ENCODE measurements at regions not wholly inside any gene's neighbourhood (a gene's known extent, or its start where the extent isn't known, plus 50 kb on each side); places are given as distances from the start of the nearest gene placed in this dataset.
A peak's percentile ranks its signal among the peaks of the same experiment; 100 is the strongest.

GRCh38 chr5:100424787-100425186 lies 110.4 kb upstream of the FAM174A start:
- Mint-ChIP-seq H3K4me3 (no peak overlapping the region), H3K4me1 (no peaks in the 10 kb centered on the region), H3K36me3 (ENCODE audit: low read depth) (peaks cover 4% of the 10 kb centered on the region), H3K27ac (no peak overlapping the region), H3K27me3 (ENCODE audit: insufficient read depth) (no peaks in the 10 kb centered on the region), H3K9me3 (peaks cover 16% of the 10 kb centered on the region)
- WGBS, 2 experiments (ENCODE audit: insufficient coverage in 1 of 2, insufficient read length in 1 of 2) = 95 to 100% methylated on average over 3 to 4 of the region's 4 CpGs
- Histone ChIP-seq H3K4me3 (ENCODE audit: low read length) (peak overlapping the region; percentile 9), H3K27ac (ENCODE audit: low read depth, low read length) (no peak overlapping the region), H3K36me3 (ENCODE audit: control insufficient read depth, insufficient read depth, low read length) (no peaks in the 10 kb centered on the region), H3K4me1 (ENCODE audit: control insufficient read depth, insufficient read depth, low read length) (no peaks in the 10 kb centered on the region), H3K9me3 (ENCODE audit: control insufficient read depth, low read length) (peaks cover 28% of the 10 kb centered on the region), H3K27me3 (ENCODE audit: control insufficient read depth, insufficient read depth, low read length, poor library complexity, severe bottlenecking) (no peaks in the 10 kb centered on the region), H3K9ac (ENCODE audit: extremely low read depth, low read length, poor library complexity, severe bottlenecking) (no peak overlapping the region)
- no peak for TF ChIP-seq CTCF (conservative IDR thresholded peaks at IDR 0.05)
- DNase-seq = peak; percentile 46

GRCh38 chr5:100424017-100424416 lies 111.2 kb upstream of the FAM174A start:
- peak overlapping the region; percentile 9 for H3K4me3 ChIP-seq (ENCODE audit: low read length)
- 92% methylated on average over 1 of the region's 4 CpGs; no CpG with 5 or more reads in 1 of the 2 experiments for WGBS, 2 experiments (ENCODE audit: insufficient coverage in 1 of 2, insufficient read length in 1 of 2)
- H3K4me1 Mint-ChIP-seq = no peaks in the 10 kb centered on the region
- no peak for DNase-seq
- H3K9me3 ChIP-seq (ENCODE audit: control insufficient read depth, low read length) = peaks cover 28% of the 10 kb centered on the region
- H3K27me3 ChIP-seq (ENCODE audit: control insufficient read depth, insufficient read depth, low read length, poor library complexity, severe bottlenecking) = no peaks in the 10 kb centered on the region
- H3K36me3 Mint-ChIP-seq (ENCODE audit: low read depth) = peaks cover 4% of the 10 kb centered on the region
- no peaks in the 10 kb centered on the region for H3K36me3 ChIP-seq (ENCODE audit: control insufficient read depth, insufficient read depth, low read length)
- H3K9me3 Mint-ChIP-seq = peaks cover 16% of the 10 kb centered on the region
- TF ChIP-seq CTCF (conservative IDR thresholded peaks at IDR 0.05) = no peak
- no peaks in the 10 kb centered on the region for H3K4me1 ChIP-seq (ENCODE audit: control insufficient read depth, insufficient read depth, low read length)
- H3K4me3 Mint-ChIP-seq = no peak overlapping the region
- no peaks in the 10 kb centered on the region for H3K27me3 Mint-ChIP-seq (ENCODE audit: insufficient read depth)
- no peak overlapping the region for H3K27ac ChIP-seq (ENCODE audit: low read depth, low read length)
- H3K9ac ChIP-seq (ENCODE audit: extremely low read depth, low read length, poor library complexity, severe bottlenecking) = no peak overlapping the region
- no peak overlapping the region for H3K27ac Mint-ChIP-seq

- Mint-ChIP-seq H3K27ac (no peak overlapping the region), H3K4me3 (no peak overlapping the region), H3K9me3 (peaks cover 16% of the 10 kb centered on the region), H3K27me3 (ENCODE audit: insufficient read depth) (no peaks in the 10 kb centered on the region), H3K36me3 (ENCODE audit: low read depth) (peaks cover 4% of the 10 kb centered on the region), H3K4me1 (no peaks in the 10 kb centered on the region)
- no peak for DNase-seq
- Histone ChIP-seq H3K4me1 (ENCODE audit: control insufficient read depth, insufficient read depth, low read length) (no peaks in the 10 kb centered on the region), H3K27me3 (ENCODE audit: control insufficient read depth, insufficient read depth, low read length, poor library complexity, severe bottlenecking) (no peaks in the 10 kb centered on the region), H3K27ac (ENCODE audit: low read depth, low read length) (no peak overlapping the region), H3K9ac (ENCODE audit: extremely low read depth, low read length, poor library complexity, severe bottlenecking) (no peak overlapping the region), H3K4me3 (ENCODE audit: low read length) (no peak overlapping the region), H3K9me3 (ENCODE audit: control insufficient read depth, low read length) (peaks cover 28% of the 10 kb centered on the region), H3K36me3 (ENCODE audit: control insufficient read depth, insufficient read depth, low read length) (no peaks in the 10 kb centered on the region)
- TF ChIP-seq CTCF (conservative IDR thresholded peaks at IDR 0.05) = no peak
- WGBS, 2 experiments (ENCODE audit: insufficient coverage in 1 of 2, insufficient read length in 1 of 2) = 72% methylated on average over 5 of the region's 5 CpGs; no CpG with 5 or more reads in 1 of the 2 experiments
Measured at GRCh38 chr5:100423330-100423729, 111.8 kb upstream of the FAM174A start.

Measured in endodermal cell (in vitro differentiated cells).